CD4-positive, alpha-beta T cell treated with Interleukin-21 for 1 hour (primary cell): ENCODE measurements at regions not wholly inside any gene's neighbourhood (a gene's known extent, or its start where the extent isn't known, plus 50 kb on each side); places are given as distances from the start of the nearest gene placed in this dataset.
"Not testable (repeated sequence)": the region's sequence is repeated elsewhere in the genome, so short reads cannot be mapped to it uniquely, and the experiment has no call there.

Source experiments
- DNase-seq: peaks from one replicate; pipeline ENCODE4 v3.0.0-alpha.2; 2020

GRCh38 chr5:101626572-101626971, 669.5 kb downstream of the SLCO4C1 start:
- no peak for DNase-seq

DNA sequence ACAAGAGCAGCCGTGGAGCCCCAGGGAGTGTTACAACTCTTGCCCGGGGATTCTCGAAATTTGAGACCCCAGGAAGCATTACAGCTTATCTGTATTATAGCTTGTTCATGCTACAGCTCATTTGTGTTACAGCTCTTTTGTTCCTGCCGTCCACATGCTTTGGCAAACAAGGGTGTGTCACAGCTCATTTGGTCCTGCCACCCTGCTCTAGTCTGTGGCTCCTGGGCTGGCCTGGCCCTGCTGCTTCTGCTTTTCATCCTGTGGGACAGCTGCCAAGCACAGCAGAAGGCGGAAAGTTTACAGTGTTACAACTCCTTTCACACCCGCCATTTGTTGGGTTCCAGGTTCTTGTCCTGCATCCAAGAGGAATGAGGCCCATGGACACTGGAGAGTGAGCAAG, 685.0 kb downstream of the SLCO4C1 start:
- DNase-seq, result no peak

DNA sequence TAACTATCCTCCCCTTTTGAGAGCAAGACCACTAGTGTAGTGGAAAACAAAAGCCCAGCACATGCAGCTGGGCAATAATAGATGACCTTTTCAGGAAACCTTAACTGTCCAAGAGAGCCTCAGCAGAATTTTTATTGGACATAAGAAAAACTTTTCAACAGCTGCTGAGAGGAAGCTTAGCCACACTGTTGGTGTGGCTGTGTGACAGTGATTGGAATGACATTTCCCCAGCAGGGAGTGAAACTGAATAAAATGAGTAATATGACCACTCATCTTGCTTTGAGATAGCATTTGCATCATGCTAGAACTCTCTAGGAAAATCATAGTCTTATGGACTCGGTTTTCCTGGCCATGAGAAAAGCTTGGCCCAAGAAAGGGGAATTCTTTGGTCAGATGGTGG, 687.8 kb downstream of the SLCO4C1 start:
- no peak for DNase-seq

- DNase-seq, result no peak
Measured at GRCh38 chr5:101605700-101606099, 690.4 kb downstream of the SLCO4C1 start.

DNA sequence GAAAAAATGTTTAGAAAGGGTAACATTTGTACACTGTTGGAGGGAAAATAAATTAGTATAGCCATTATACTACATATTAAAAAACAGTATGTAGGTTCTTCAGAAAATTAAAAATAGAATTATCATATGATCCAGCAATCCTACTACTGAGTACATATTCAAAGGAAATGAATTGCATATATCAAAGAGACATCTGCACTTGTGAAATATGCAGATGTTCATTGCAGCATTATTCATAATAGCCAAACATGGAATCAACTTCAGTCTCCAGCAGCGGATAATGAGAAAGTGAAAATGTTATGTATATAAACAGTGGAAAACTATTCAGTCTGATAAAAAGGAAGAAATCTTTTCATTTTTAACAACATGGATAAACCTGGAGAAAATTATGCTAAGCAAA, 695.5 kb downstream of the SLCO4C1 start:
- no peak for DNase-seq

- DNase-seq, result no peak
Measured at GRCh38 chr5:101590384-101590783, 687.3 kb upstream of the ST8SIA4 start.

GRCh38 chr5:101585366-101585765, 682.3 kb upstream of the ST8SIA4 start:
- no peak for DNase-seq

DNA sequence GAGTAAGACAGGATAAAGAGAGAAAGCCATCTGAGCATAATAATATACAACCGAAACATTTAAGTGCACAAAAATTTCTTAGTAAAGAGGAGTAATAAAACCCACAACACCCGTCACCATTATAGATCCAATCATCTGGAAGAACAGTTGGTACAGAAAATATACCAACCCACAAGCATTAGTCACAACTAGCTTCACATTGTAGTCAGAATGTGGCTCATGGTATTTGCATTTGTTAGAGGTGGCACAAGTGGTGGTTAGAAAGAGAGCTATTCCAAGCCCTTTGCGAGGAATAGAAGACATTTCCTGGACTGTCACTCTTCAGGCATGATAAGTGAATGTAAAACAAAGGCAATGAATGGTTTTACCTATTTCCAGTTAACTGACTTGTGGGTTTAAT, 677.5 kb upstream of the ST8SIA4 start:
- DNase-seq, result no peak

DNA sequence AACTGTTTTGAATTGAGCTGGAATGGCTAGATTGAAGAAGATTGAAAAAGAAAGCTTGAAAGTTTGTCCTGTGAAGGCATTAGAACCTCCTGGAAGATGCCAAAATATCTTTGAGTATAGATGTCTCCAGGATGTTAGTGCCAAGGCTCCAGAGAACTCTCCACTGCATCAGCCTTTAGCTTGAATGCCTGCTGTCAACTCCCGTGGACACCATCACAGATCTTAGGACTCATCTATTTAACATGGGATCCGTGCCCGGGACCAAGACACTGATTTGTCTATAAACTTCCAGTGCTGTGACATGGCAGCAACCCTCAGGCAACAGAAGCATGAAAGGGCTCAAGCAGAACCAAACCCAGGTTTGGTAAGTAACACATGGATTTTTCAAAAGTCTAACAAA, 670.9 kb upstream of the ST8SIA4 start:
- DNase-seq, result no peak

GRCh38 chr5:101561018-101561417, 657.9 kb upstream of the ST8SIA4 start:
- no peak for DNase-seq

GRCh38 chr5:101543780-101544179, 640.7 kb upstream of the ST8SIA4 start:
- no peak for DNase-seq

GRCh38 chr5:101539315-101539714, 636.2 kb upstream of the ST8SIA4 start:
- no peak for DNase-seq

DNA sequence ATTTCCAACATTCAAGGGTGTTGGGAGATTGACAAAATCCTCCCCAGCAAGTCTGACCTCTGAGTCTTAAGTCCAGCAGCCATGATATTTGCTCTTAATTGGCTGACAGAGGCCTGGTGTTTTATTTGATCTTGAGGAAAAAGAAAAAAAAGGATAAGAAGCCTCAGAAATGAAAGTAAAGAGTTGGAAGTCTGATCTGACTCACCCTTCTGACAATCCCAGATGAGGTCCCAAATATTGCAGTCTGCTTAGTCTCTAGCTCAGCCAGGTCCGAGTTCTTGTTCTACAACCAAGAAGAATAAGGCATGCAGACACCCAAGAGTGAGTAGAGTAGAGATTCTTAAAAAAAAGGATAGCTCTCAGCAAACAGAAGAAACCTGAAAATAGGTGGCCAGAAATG, 632.5 kb upstream of the ST8SIA4 start:
- DNase-seq, result no peak

GRCh38 chr5:101534491-101535110, 631.5 kb upstream of the ST8SIA4 start:
- DNase-seq, result no peak

DNA sequence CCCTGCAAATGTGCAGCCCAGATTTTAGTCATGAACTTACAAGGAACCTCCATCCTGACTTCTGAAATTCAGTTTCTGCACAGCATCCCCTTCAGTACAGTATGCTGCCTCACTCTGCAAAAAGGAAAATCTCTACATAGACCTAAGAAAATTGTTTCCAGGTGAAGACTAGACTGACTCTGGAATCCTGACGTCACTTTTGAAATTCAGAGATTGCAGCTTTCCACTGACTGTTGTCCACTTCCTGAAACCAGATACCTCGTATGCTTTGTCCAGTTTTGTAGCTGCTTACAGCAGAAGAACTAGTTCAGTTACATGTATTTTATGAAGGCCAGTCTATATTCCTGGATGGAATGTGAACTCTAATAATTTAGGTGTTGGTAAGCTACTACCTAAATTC, 629.3 kb upstream of the ST8SIA4 start:
- no peak for DNase-seq

- DNase-seq, result no peak
Measured at GRCh38 chr5:101531026-101531425, 627.9 kb upstream of the ST8SIA4 start.

- DNase-seq, result not testable (repeated sequence)
Measured at GRCh38 chr5:101529094-101529493, 626.0 kb upstream of the ST8SIA4 start.

DNA sequence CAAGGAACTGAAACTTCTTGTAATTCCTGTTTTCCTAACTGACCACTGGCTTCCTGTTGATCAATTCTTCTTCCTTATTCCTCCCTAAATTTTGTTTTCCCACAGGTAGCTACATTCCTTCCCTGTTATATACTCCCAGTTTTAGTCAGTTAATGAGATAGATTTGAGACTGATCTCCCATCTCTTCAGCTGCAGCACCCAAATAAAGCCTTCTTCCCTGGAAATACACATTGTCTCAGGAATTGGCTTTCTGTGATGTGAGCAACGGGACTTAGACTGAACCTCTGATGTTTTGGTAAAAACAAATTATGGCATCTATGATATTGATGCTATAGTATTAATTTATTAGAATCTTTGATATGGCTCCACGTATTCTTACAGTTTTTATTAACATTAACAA, 617.3 kb upstream of the ST8SIA4 start:
- DNase-seq, result no peak

- no peak for DNase-seq
Measured at GRCh38 chr5:101517795-101518194, 614.7 kb upstream of the ST8SIA4 start.

- no peak for DNase-seq
Measured at GRCh38 chr5:101515721-101516120, 612.6 kb upstream of the ST8SIA4 start.

GRCh38 chr5:101505891-101506570, 602.9 kb upstream of the ST8SIA4 start:
- DNase-seq, result no peak

DNA sequence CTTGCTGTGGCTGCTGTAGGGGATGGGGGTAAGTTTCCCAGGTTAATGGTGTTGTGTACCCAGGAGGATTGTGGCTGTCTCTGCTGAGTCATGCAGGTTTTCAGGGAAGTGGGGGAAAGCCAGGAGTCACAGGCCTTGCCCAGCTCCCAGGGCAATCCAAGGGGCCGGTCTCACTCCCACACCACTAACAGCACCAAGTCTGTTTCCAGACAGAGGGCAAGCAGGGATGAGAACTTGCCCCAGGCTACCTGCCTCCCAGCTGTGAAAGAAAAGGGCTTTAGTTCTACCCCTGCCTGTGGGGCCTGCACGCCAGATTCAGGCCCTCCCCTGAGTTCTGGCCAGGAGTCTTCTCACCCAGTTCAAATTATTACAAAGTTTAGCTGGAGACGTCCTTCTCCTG, 579.8 kb upstream of the ST8SIA4 start:
- DNase-seq, result no peak

- no peak for DNase-seq
Measured at GRCh38 chr5:101473483-101473882, 570.4 kb upstream of the ST8SIA4 start.

- DNase-seq, result no peak
Measured at GRCh38 chr5:101461455-101461854, 558.4 kb upstream of the ST8SIA4 start.

- DNase-seq, result no peak
Measured at GRCh38 chr5:101458587-101458986, 555.5 kb upstream of the ST8SIA4 start.
